ENCODE measurements at regions not wholly inside any gene's neighbourhood (a gene's known extent, or its start where the extent isn't known, plus 50 kb on each side); places are given as distances from the start of the nearest gene placed in this dataset.

GRCh38 chr2:2751715-2752315, 420.7 kb upstream of the MYT1L start:
- DNase-seq, result no peak

DNA sequence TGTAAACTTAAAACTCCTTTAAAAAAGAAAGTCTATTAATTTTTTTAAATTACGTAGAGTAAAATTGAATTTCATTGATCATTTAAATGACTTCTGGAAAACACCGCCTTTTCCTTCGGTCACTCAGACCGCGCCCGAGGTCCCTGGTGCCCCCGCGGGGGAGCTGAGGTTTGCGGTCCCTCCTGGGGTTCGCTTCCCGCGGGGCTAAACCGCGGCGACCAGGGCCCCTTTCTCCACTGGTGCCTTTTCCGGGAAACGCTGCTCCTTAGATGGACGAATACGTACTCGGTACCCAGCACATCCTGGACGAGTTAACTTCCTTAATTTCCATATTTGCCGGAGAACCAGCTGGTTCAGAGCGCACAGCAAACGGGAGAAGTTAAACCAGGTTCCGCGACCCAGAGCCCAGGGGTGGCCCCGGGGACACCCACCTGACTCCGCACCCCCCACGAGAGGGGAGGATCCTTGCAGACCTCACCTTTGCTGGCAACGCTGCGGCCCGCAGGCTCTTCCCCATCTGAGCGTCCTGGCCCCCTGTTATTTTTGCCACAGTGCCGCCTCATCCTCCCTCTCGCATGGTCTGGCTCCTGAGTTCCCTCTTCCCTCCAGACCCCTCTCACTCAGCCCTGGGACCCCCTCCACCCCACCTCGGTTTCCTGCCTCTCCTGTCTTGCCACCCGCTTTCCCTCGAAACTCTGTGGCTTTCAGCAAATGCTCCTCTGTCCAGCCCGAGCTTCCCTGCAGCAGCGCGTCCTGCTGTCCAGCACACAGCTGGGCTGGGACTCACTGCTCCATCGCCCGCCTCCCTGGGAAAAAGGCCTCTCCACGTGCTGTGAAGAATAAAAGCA, 420.0 kb upstream of the MYT1L start:
- no peak for DNase-seq

DNA sequence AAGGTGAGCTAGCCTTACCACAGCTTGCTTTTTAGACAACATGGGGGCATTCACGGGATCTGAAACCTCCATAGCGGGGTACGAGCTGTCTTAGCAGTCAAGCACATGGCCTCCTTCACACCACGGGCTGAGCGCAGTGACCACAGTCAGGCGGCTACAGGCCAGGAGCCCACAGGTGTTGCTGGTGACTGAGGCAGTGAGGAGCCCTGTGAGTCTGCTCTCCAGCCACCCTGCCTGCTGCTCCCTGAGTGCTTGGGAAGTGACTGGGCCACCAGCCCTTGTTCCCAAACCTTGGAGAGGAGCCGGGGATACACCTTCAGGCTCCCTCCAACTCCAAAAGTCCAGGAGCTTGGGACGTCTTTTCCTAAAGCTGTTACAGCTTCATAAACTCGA, 418.1 kb upstream of the MYT1L start:
- no peak for DNase-seq

- no peak for DNase-seq
Measured at GRCh38 chr2:2748399-2749205, 417.5 kb upstream of the MYT1L start.

DNA sequence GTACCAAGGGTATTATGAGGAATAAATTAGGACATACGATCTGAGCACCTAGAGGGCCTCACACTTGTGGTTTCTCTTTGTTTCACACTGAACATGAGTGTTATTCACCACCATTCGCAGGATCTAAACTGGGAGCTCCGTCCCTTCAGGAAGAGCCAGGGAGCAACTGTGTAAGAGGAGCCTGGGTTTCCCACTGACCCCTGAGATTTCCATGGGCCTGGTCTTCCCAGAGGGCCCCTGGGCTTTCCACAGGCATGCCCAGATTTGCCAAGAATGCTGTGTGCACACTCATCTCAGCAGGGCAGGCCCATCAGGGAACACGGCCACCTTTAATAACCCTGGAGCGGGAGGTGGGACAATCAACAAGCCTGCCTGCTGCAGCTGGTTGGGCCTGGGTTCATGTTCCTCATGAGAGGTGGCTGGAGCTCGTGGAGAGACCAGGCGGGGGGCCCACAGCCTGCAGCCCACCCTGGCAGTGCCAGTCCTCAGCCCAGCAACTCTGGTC, 416.8 kb upstream of the MYT1L start:
- DNase-seq, result no peak

- DNase-seq, result no peak
Measured at GRCh38 chr2:2746731-2747130, 415.7 kb upstream of the MYT1L start.

DNA sequence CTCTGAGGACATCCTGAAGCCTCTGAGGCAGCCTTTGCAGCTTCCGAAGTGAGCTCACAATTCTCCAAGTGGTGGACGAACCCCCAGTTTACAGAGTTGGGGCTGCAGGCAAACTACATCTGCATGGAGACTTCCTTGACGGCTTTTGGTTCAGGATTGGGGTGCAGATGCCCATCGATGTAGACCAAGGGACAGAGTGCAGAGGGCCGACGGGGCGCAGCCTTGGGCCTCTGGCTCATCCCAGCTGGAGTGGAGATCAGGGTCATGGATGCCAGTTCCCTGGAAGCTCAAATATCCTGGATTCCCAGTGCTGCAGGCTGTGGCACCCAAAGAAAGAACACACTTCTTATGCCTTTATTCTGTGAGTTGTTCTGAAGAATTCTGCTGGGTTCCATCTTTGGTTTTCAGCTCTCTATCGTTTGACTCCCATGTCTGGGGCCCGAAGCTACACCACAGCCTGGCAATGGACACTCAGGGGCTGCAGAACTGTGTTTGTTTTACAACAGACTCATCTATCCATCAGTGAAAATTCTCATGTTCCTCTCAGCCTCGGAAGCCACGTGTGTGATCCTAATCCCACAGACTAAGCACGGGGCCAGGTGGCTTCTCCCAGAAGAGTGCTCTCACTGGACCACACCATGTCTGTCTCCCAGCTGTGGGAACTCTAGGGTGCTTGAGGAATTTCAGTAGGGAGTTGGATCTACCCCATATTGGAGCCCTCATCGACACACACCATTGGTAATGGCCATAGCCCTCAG, 414.1 kb upstream of the MYT1L start:
- no peak for DNase-seq

GRCh38 chr2:2744107-2744506, 413.0 kb upstream of the MYT1L start:
- DNase-seq, result no peak

GRCh38 chr2:2743164-2743571, 412.1 kb upstream of the MYT1L start:
- no peak for DNase-seq

GRCh38 chr2:2742726-2743125, 411.7 kb upstream of the MYT1L start:
- no peak for DNase-seq

DNA sequence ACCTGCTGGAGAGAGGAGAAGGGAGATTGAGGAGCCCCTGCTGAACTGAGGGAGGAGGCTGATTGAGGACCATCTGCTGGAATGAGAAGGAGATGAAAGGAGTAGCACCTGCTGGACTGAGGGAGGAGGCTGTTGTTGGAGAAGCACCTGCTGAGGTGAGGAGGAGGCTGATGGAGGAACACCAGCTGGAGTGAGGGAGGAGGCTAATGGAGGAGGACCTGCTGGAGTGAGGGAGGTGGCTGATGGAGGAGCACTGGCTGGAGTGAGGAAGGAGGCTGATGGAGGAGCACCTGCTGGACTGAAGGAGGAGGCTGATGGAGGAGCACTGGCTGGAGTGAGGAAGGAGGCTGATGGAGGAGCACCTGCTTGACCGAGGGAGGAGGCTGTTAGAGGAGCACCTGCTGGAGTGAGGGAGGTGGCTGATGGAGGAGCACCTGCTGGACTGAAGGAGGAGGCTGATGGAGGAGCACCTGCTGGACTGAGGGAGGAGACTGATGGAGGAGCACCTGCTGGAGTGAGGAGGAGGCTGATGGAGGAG, 409.2 kb upstream of the MYT1L start:
- DNase-seq, result no peak

DNA sequence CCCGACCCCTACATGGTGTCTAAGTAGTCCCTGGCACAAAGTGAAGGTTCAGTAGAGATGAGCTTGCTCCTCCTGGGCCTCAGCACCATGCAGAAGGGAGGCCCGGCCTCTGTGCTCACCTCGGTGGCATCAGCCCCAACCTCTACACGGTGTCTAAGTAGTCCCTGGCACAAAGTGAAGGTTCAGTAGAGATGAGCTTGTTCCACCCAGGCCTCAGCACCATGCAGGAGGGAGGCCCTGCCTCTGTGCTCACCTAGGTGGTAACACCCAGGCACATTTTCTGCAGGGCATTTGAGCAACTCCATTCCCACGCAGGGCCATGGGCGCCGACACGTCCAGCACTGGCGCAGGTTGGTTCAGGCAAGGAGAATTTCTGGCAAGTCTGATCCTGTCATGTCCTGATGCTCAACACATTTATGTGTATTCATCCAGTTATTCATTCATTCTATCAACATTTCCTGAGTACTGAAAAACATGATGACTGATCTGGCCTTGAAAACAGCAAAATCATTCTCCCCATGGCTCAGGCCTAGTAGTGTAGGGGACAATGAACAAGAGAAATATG, 408.2 kb upstream of the MYT1L start:
- DNase-seq, result no peak

DNA sequence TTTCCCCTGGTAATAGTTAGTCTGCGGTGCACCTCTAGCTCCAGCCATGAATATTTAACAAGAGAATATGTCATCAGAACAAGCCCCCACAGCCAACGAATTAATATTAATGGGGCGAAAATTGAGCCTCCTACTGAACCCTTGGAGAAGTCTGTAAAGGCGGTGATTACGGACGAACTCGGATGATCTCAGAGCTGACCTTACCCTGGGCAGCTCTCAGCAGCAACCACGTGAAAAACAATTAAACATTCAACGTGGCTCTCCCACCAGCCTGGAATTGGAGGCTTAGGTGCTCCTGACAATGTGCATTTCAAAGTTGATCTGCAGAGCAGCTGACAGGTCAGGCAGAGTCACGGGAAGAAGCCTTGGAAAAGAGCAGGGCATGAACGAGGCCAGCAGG, 407.6 kb upstream of the MYT1L start:
- no peak for DNase-seq

GRCh38 chr2:2738276-2738675, 407.2 kb upstream of the MYT1L start:
- DNase-seq, result no peak

DNA sequence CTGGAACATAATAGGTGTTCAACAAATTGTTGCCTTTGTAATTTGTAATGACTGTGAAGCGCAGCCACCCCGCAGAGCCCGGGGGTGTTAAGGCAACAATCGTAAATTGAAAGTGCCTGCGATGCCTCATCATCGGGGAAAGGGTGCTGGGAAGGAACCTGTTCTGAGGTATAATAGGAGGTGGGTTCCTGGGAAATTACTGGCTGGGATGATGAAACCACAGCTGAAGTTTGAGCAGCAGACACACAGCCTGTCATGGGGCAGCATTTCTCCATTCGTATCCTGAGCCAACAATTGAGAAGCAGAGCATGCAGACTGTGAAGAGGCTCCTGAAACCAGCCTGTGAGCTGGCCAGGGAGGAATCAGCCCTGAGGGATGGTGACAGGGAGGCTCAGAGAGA, 404.0 kb upstream of the MYT1L start:
- no peak for DNase-seq

DNA sequence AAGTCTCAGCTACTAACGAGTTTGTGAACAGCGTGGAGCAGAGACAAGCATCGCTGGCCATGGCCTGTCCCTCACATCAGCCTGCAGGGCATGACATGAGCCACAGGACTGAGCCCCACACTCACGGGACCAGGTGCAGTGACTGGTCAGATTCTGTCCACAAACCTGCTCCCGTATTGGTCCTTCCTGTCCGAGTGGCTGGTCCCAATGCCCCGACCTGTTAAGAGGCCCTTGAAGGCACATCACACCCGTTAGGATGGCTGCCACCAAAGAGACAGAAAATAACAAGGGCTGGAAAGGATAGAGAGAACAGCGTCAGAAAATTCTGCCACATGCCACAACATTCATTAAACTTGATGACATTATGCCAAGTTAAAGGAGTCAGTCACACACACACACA, 403.2 kb upstream of the MYT1L start:
- DNase-seq, result no peak

DNA sequence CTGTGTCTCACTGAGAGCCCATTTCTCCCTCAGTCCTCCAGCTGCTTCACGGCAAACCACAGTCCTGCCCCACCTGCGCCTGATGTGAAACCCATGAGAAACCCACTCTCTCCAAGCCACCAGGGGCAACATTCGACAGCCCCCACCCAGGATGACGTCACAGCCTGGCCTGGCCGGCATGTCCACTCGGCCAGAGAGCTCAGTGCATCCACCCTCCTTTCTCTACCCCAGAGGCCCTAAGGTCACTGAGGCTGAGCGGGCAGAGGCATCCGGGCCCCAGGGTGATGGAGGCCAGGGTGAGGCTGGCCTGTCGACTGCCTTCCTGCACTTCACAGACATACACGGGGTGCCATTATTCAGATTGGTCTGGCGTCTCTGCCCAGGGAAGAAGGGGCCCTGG, 402.7 kb upstream of the MYT1L start:
- no peak for DNase-seq

GRCh38 chr2:2732331-2733119, 401.4 kb upstream of the MYT1L start:
- DNase-seq, result no peak

GRCh38 chr2:2731816-2732284, 400.8 kb upstream of the MYT1L start:
- DNase-seq, result no peak

GRCh38 chr2:2731101-2731815, 400.2 kb upstream of the MYT1L start:
- no peak for DNase-seq
